ENCODE measurements at regions not wholly inside any gene's neighbourhood (a gene's known extent, or its start where the extent isn't known, plus 50 kb on each side); places are given as distances from the start of the nearest gene placed in this dataset.

DNA sequence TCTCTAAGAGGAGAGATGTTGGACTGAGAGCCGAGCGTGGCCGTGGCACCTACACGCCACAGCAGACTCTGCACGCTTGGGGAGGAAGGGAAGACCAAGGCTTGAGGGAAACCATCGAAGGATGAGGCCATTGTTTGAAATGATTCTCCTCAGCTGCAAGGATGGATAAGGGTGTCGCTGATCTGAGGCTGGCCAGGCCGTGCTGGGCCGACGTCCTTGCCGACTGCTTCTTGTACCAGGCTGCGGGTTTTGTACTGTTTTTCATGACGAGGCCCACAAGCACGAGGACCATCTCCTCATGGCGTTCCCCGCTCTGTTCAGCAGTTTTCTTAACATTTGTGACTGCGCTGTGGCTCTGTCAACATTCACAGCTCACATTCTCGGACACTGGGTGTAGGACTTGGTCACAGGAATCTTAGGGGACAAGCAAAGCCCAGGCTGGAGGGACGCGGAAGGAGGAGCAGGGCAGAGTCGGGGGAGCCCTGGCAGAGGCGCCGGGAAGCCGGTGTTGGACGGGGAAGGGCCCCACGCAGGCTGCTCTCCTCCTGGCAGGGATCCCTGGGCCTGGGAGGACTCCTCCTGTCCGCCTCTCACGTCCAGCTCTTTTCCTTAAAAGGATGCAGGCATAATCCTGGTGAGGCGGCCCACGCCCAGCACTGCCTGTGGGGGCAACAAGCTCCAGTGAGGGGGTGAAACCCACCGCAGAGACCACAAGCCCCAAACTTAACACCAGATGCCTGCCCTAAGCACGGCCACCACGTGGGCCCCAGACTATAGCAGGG, 259.0 kb upstream of the SALL3 start:
- H2BK5ac ChIP-seq (ENCODE audit: low read depth, low read length, poor library complexity, severe bottlenecking) = no peak overlapping the region
- H2BK120ac ChIP-seq (ENCODE audit: low read depth, low read length) = no peak overlapping the region
- H4K8ac ChIP-seq (ENCODE audit: low read length) = no peak overlapping the region
- peaks cover 5% of the 10 kb centered on the region for H3K9me3 ChIP-seq (ENCODE audit: control insufficient read depth, low read length)
- WGBS = 78% methylated on average over 33 of the region's 33 CpGs
- H2BK15ac ChIP-seq (ENCODE audit: low read depth, poor library complexity, severe bottlenecking) = no peak overlapping the region
- H3K4me2 ChIP-seq (ENCODE audit: low read length, poor library complexity, severe bottlenecking) = no peak overlapping the region
- H3K23ac ChIP-seq (ENCODE audit: low read length in 2 of 2) = no peak overlapping the region
- no peak overlapping the region for H3K9ac ChIP-seq (ENCODE audit: low read length)
- no peaks in the 10 kb centered on the region for H3K4me1 ChIP-seq (ENCODE audit: control insufficient read depth, insufficient read depth, low read depth, low read length)
- H3K36me3 ChIP-seq (ENCODE audit: control insufficient read depth in 1 of 2, insufficient read depth in 2 of 2, low read depth in 1 of 2, low read length in 2 of 2) = no peaks in the 10 kb centered on the region
- no peaks in the 10 kb centered on the region for H3K79me1 ChIP-seq (replicated peaks; ENCODE audit: low read length, poor library complexity, severe bottlenecking)
- H2AK5ac ChIP-seq (ENCODE audit: low read length, severe bottlenecking) = no peak overlapping the region
- H3K4me3 ChIP-seq (ENCODE audit: insufficient read depth in 1 of 2, low read depth in 1 of 2, low read length in 2 of 2) = no peak overlapping the region
- no peak overlapping the region for H3K14ac ChIP-seq (ENCODE audit: low read length in 2 of 2)
- no peak overlapping the region for H3K18ac ChIP-seq (ENCODE audit: low read depth in 1 of 2, low read length in 2 of 2)
- H2BK12ac ChIP-seq (ENCODE audit: low read length in 2 of 2) = no peak overlapping the region
- H3K27me3 ChIP-seq (ENCODE audit: control insufficient read depth in 1 of 2, insufficient read depth in 1 of 2, low read length in 2 of 2) = no peaks in the 10 kb centered on the region
- H2AFZ ChIP-seq (ENCODE audit: low read depth, low read length) = no peak overlapping the region
- H4K91ac ChIP-seq (ENCODE audit: low read length) = no peak overlapping the region
- no peak for DNase-seq
- no peak overlapping the region for H3K27ac ChIP-seq (ENCODE audit: low read length, poor library complexity, severe bottlenecking)
- no peak overlapping the region for H3K4ac ChIP-seq (ENCODE audit: low read depth in 1 of 2, low read length in 2 of 2)

DNA sequence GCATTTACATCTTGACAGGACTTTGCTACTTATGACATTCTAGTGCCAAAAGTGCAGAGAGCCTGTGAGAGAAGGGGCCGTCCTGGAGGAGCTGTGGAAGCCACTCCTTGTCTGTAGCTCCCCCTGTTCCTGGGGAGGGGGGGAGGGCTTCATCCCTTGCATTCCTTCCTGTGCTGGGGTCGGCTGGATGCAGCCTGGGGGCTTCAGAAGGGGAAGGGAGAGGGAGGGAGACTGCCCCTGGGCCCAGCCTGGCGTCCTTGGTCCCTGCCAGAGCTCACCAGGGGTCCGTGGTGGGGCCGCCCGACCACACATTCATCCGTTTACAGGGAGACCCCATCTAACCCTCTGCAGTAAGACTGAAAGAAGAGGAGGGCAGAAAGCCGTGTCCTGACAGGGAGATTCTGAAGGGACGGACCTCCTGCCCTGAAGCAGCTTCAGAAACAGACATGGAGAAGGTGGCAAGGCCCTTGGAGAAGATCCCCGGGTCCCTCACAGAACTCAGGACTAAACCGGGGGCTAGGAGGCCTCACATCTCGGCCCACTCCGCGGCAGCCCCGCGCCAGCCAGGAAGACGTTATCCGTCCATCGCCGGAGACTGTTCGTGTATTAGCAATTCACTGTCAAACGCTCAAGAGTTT, 258.3 kb upstream of the SALL3 start:
- WGBS = 35% methylated on average over 18 of the region's 22 CpGs
- H3K14ac ChIP-seq (ENCODE audit: low read length in 2 of 2) = no peak overlapping the region
- no peak overlapping the region for H3K23ac ChIP-seq (ENCODE audit: low read length in 2 of 2)
- no peaks in the 10 kb centered on the region for H3K27me3 ChIP-seq (ENCODE audit: control insufficient read depth in 1 of 2, insufficient read depth in 1 of 2, low read length in 2 of 2)
- H4K91ac ChIP-seq (ENCODE audit: low read length) = no peak overlapping the region
- DNase-seq = no peak
- H3K79me1 ChIP-seq (replicated peaks; ENCODE audit: low read length, poor library complexity, severe bottlenecking) = no peaks in the 10 kb centered on the region
- no peak overlapping the region for H3K27ac ChIP-seq (ENCODE audit: low read length, poor library complexity, severe bottlenecking)
- H3K9me3 ChIP-seq (ENCODE audit: control insufficient read depth, low read length) = peaks cover 5% of the 10 kb centered on the region
- H2AK5ac ChIP-seq (ENCODE audit: low read length, severe bottlenecking) = no peak overlapping the region
- no peaks in the 10 kb centered on the region for H3K4me1 ChIP-seq (ENCODE audit: control insufficient read depth, insufficient read depth, low read depth, low read length)
- no peak overlapping the region for H2BK15ac ChIP-seq (ENCODE audit: low read depth, poor library complexity, severe bottlenecking)
- no peak overlapping the region for H3K18ac ChIP-seq (ENCODE audit: low read depth in 1 of 2, low read length in 2 of 2)
- H3K4me3 ChIP-seq (ENCODE audit: insufficient read depth in 1 of 2, low read depth in 1 of 2, low read length in 2 of 2) = no peak overlapping the region
- H4K8ac ChIP-seq (ENCODE audit: low read length) = no peak overlapping the region
- H3K4ac ChIP-seq (ENCODE audit: low read depth in 1 of 2, low read length in 2 of 2) = no peak overlapping the region
- no peak overlapping the region for H2BK12ac ChIP-seq (ENCODE audit: low read length in 2 of 2)
- no peak overlapping the region for H2BK5ac ChIP-seq (ENCODE audit: low read depth, low read length, poor library complexity, severe bottlenecking)
- no peak overlapping the region for H2AFZ ChIP-seq (ENCODE audit: low read depth, low read length)
- H2BK120ac ChIP-seq (ENCODE audit: low read depth, low read length) = no peak overlapping the region
- H3K36me3 ChIP-seq (ENCODE audit: control insufficient read depth in 1 of 2, insufficient read depth in 2 of 2, low read depth in 1 of 2, low read length in 2 of 2) = no peaks in the 10 kb centered on the region
- no peak overlapping the region for H3K4me2 ChIP-seq (ENCODE audit: low read length, poor library complexity, severe bottlenecking)
- H3K9ac ChIP-seq (ENCODE audit: low read length) = no peak overlapping the region

DNA sequence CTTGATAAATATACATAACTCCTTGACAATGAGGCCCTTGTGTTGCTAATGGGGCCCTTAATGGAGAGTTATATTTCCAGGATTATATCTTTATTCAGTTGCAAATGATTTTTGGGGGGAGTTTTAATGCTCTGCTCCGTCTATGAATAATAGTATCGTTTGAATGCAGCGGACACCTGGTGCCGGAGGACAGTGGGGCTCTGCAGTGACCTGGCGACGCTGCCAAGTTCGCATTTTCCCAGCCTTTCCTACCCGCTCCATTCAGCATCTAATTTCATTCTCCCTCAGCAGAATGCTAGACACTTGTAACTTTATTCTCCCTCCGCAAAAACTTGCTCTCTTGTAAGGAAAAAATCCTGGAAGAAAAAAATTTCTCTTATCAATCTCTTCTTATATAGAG, 257.6 kb upstream of the SALL3 start:
- Histone ChIP-seq H4K91ac (ENCODE audit: low read length) (no peak overlapping the region), H2BK12ac (ENCODE audit: low read length in 2 of 2) (no peak overlapping the region), H3K27ac (ENCODE audit: low read length, poor library complexity, severe bottlenecking) (no peak overlapping the region), H3K18ac (ENCODE audit: low read depth in 1 of 2, low read length in 2 of 2) (no peak overlapping the region), H2AK5ac (ENCODE audit: low read length, severe bottlenecking) (no peak overlapping the region), H2BK120ac (ENCODE audit: low read depth, low read length) (no peak overlapping the region), H3K14ac (ENCODE audit: low read length in 2 of 2) (no peak overlapping the region), H2BK15ac (ENCODE audit: low read depth, poor library complexity, severe bottlenecking) (no peak overlapping the region), H3K4me3 (ENCODE audit: insufficient read depth in 1 of 2, low read depth in 1 of 2, low read length in 2 of 2) (no peak overlapping the region), H3K4me1 (ENCODE audit: control insufficient read depth, insufficient read depth, low read depth, low read length) (no peaks in the 10 kb centered on the region), H3K79me1 (replicated peaks; ENCODE audit: low read length, poor library complexity, severe bottlenecking) (no peaks in the 10 kb centered on the region), H2BK5ac (ENCODE audit: low read depth, low read length, poor library complexity, severe bottlenecking) (no peak overlapping the region), H3K4ac (ENCODE audit: low read depth in 1 of 2, low read length in 2 of 2) (no peak overlapping the region), H3K9ac (ENCODE audit: low read length) (no peak overlapping the region), H3K9me3 (ENCODE audit: control insufficient read depth, low read length) (peaks cover 5% of the 10 kb centered on the region), H4K8ac (ENCODE audit: low read length) (no peak overlapping the region), H3K36me3 (ENCODE audit: control insufficient read depth in 1 of 2, insufficient read depth in 2 of 2, low read depth in 1 of 2, low read length in 2 of 2) (no peaks in the 10 kb centered on the region), H3K27me3 (ENCODE audit: control insufficient read depth in 1 of 2, insufficient read depth in 1 of 2, low read length in 2 of 2) (no peaks in the 10 kb centered on the region), H2AFZ (ENCODE audit: low read depth, low read length) (no peak overlapping the region), H3K23ac (ENCODE audit: low read length in 2 of 2) (no peak overlapping the region), H3K4me2 (ENCODE audit: low read length, poor library complexity, severe bottlenecking) (no peak overlapping the region)
- no peak for DNase-seq
- WGBS = 71% methylated on average over 8 of the region's 9 CpGs

DNA sequence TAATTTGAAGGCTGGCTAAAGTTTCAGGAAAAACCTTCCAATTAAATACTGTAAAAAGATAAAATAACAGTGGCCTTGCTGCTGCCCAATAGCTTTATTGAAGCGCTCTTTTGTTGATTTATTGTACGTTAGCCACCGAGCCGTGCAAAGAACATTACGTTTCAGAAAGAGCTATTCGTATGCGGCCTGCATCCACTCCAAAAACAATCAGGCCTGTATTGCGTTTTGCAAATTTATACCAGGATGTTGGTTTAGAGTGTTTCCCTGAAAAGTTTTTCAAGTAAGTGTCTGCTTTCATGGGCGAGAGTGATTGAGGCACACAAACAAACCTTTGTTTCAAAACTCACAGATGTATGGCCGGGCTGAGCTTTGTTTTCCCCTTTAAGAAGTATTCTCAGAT, 257.2 kb upstream of the SALL3 start:
- Histone ChIP-seq H2BK5ac (ENCODE audit: low read depth, low read length, poor library complexity, severe bottlenecking) (no peak overlapping the region), H3K14ac (ENCODE audit: low read length in 2 of 2) (no peak overlapping the region), H2BK12ac (ENCODE audit: low read length in 2 of 2) (no peak overlapping the region), H2BK120ac (ENCODE audit: low read depth, low read length) (no peak overlapping the region), H3K4me3 (ENCODE audit: insufficient read depth in 1 of 2, low read depth in 1 of 2, low read length in 2 of 2) (no peak overlapping the region), H3K27me3 (ENCODE audit: control insufficient read depth in 1 of 2, insufficient read depth in 1 of 2, low read length in 2 of 2) (no peaks in the 10 kb centered on the region), H4K91ac (ENCODE audit: low read length) (no peak overlapping the region), H3K79me1 (replicated peaks; ENCODE audit: low read length, poor library complexity, severe bottlenecking) (no peaks in the 10 kb centered on the region), H3K36me3 (ENCODE audit: control insufficient read depth in 1 of 2, insufficient read depth in 2 of 2, low read depth in 1 of 2, low read length in 2 of 2) (no peaks in the 10 kb centered on the region), H3K23ac (ENCODE audit: low read length in 2 of 2) (no peak overlapping the region), H4K8ac (ENCODE audit: low read length) (no peak overlapping the region), H3K4me1 (ENCODE audit: control insufficient read depth, insufficient read depth, low read depth, low read length) (no peaks in the 10 kb centered on the region), H3K9me3 (ENCODE audit: control insufficient read depth, low read length) (peaks cover 5% of the 10 kb centered on the region), H3K27ac (ENCODE audit: low read length, poor library complexity, severe bottlenecking) (no peak overlapping the region), H2BK15ac (ENCODE audit: low read depth, poor library complexity, severe bottlenecking) (no peak overlapping the region), H3K4me2 (ENCODE audit: low read length, poor library complexity, severe bottlenecking) (no peak overlapping the region), H2AK5ac (ENCODE audit: low read length, severe bottlenecking) (no peak overlapping the region), H3K18ac (ENCODE audit: low read depth in 1 of 2, low read length in 2 of 2) (no peak overlapping the region), H3K9ac (ENCODE audit: low read length) (no peak overlapping the region), H3K4ac (ENCODE audit: low read depth in 1 of 2, low read length in 2 of 2) (no peak overlapping the region), H2AFZ (ENCODE audit: low read depth, low read length) (no peak overlapping the region)
- 75% methylated on average over 10 of the region's 10 CpGs for WGBS
- DNase-seq = no peak

Measured in mesenchymal stem cell (in vitro differentiated cells and primary cell).